Medulla oblongata (tissue), 1 donor: ENCODE measurements at regions not wholly inside any gene's neighbourhood (a gene's known extent, or its start where the extent isn't known, plus 50 kb on each side); places are given as distances from the start of the nearest gene placed in this dataset.

Experiments
- DNase-seq: peaks from one replicate; pipeline ENCODE4 v3.0.0-alpha.2; 2015; ENCODE audit errors: extremely low spot score

DNA sequence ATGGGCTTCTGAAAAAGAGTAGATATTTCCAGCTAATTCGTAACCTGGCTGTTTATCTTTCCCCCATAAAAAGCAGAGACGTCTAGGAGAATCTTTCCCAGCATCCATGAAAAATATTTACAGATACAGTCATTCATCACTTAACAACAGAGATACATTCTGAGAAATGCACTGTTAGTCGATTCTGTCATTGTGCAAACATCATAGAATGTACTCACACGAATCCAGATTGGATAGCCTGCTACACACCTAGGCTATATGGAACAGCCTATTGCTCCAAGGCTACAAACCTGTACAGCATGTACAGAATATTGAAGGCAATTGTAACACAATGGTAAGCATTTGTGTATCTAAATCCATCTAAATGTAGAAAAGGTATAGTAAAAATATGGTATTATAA, 530.2 kb upstream of the NBEA start:
- DNase-seq, result no peak

- no peak for DNase-seq
These were observed 529.8 kb upstream of the NBEA start for GRCh38 chr13:34412295-34412694.

- DNase-seq, result no peak
These were observed 529.2 kb upstream of the NBEA start for GRCh38 chr13:34412817-34413375.

- DNase-seq, result no peak
These were observed 528.4 kb upstream of the NBEA start for GRCh38 chr13:34413538-34414210.

DNA sequence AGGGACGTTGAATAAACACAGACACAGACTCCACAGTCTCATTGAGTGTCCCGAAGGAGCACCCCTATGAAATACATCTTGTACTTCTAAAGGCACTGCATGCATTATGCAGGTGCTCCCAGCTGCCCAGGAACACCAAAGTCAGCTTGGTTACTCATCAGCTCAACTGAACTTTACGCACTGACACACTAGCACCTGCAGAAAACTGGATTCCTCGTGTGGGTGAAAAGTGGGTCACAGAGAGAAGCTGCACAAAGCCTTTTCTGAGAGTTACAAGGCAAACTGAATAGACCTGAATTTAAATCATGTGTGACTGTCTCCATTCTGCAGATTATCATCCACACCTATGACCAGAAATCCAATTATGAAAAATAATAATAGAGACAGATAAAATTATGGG, 527.5 kb upstream of the NBEA start:
- no peak for DNase-seq

- DNase-seq, result peak; percentile 82
These were observed 525.1 kb upstream of the NBEA start for GRCh38 chr13:34416971-34417380.

- no peak for DNase-seq
These were observed 524.2 kb upstream of the NBEA start for GRCh38 chr13:34417896-34418295.

DNA sequence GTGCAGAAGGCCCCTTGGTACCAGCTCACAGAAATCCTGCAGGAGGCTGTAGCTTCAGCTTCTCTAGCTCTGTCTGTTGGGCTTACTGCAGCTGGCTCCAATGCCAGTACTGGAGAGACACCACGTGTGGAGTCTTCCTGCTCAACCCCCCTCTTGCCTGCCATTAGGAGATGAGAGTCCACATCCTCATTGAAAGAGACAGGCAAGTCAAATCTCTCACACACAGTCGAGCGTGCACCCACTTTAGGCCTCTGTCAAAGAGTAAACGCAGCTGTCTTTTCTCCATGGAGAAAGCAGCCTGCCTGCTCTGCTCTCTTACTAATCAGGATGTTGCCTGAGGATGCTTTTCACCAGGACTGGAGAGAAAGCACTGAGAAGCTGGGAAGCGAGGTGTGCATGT, 523.0 kb upstream of the NBEA start:
- DNase-seq, result peak; percentile 10

DNA sequence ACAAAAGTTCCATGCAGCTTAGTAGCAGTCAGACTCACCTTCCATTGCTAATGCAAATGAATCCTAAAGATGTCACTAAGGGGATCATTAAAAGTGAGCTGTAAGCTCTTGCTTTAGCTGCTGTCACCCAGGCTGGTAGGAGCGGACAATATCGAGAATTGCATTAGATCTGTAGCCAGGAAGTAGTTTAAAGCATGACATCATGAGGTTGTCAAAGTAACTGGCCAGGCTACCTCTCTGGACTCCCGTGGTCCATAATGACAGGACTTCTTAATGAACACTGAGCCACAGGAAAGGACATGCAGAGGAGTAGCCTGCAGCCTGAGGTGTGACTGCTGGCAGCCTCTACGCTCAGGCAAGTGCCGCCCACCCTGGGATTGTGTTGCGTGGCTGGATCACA, 522.3 kb upstream of the NBEA start:
- DNase-seq, result no peak

DNA sequence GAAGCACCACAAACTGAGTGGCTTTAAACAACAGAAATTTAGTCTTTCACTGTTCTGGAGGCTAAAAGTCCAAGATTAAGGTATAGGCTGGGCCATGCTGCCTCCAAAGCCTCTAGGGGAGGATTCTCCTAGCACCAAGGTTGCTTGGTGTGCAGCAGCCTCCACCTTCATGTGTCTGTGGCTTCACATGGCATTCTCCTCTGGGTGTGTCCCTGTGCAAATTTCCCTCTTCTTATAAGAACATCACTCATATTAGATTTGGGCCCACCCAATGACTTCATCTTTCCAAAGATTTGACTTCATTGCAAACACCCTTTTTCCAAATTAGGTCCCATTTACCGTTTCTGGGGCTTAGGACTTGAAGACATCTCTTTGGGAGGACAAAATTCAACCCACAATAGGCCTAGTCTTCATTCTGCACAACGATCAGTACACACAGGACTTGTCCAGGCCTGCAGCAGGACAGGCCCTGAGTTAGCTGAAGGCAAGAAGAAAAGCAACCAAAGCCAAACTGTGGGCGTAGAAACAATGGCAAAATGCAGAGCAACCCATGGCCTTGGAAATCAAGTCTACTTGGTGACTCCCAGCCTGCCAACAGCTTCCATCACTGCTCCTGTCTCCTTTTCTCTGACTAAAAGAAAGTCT, 521.2 kb upstream of the NBEA start:
- peak; percentile 46 for DNase-seq

DNA sequence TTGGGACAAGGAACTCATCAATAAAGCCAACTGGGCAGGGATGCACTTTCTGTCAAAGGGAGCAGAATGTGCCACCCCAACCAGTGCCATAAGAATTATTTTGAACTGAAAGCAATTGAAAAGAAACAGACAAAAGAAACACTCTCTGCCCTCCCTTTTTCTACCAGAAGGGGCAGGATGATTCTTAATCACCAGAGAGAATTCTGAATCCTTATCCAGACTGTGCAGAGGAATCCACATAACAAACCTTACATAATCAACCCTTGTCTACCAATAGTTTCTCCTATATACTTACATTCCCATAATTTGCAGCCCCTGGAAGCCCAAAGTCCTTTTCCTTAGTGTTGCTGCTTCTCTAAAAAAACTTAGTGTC, 520.7 kb upstream of the NBEA start:
- no peak for DNase-seq

DNA sequence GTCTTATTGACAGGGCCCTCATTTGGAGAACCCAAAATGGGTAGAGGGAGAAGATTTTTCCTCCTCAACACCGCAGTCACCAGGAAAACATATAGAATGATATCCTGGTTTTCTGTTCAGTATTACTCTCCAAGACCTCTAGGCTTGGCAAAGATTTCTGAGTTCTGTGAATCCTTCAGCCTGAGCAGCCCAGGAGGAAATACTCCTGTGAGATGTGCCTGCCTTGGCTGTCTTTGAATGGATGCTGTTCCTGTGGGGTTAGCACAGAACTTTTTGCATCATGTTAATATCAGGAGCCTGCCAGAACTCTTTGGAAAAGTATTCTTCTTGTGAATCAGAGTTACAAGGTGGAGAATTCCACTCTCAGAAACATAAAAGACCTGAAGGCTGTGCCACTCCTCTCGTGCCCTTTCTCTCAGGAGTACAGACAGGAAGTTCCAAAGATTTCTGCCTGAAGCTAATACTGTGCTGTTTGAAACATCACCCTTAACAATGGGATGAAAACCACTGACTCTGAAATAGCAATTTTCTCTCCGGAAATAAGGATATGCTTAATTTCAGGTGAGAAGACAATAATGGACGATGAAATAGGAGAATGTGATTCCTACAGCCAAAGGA, 520.1 kb upstream of the NBEA start:
- DNase-seq, result no peak

DNA sequence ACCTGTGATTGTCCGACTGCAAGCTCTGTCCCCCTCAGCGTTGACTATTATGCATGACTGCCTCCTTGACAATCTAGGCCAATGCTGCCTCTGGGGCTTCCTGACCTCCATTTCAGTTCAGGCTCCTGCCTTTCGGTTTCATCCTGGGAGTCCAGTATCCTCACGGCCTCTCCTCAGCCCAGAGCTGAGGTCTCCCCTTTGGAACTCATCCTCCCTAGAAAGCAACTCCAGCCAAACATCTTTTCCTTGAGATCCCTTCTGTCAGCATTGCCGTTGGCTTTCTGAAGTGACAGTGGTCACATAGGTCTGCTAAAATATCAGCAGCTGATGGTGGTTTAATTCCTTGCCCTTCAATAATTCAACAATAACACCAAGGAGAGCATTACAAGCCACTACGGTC, 519.1 kb upstream of the NBEA start:
- DNase-seq, result no peak

DNA sequence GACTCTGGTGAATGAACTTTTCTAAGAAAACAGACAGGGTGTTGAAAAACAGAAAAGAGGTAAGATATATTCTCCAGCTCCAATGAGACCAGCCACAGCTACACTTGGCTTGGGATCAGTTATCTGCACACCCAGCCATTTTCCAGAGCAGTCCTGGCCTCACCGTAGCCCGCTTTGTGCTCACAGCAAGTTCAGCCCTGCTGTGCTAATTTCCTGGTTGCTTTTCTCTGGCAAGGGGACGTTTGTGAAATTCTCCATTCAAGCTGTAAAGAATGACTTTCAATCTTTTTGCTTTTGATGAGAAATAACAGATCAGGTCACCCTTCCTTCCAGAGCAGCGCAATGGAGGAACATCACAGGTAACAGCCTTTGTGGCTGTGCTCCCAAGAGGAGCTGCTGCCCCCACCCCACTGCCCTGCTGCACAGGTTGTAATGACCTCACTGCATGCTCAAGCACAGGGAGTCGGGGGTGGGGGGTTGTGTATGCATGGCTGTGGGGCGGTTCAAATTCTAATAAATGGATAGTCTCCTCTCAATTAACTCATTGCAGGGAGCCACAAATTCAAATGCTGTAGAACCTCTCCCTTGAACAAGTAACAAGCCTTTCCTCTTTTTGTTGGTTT, 516.6 kb upstream of the NBEA start:
- DNase-seq, result no peak

- no peak for DNase-seq
These were observed 513.2 kb upstream of the NBEA start for GRCh38 chr13:34428911-34429310.

GRCh38 chr13:34430294-34430693, 511.8 kb upstream of the NBEA start:
- no peak for DNase-seq

DNA sequence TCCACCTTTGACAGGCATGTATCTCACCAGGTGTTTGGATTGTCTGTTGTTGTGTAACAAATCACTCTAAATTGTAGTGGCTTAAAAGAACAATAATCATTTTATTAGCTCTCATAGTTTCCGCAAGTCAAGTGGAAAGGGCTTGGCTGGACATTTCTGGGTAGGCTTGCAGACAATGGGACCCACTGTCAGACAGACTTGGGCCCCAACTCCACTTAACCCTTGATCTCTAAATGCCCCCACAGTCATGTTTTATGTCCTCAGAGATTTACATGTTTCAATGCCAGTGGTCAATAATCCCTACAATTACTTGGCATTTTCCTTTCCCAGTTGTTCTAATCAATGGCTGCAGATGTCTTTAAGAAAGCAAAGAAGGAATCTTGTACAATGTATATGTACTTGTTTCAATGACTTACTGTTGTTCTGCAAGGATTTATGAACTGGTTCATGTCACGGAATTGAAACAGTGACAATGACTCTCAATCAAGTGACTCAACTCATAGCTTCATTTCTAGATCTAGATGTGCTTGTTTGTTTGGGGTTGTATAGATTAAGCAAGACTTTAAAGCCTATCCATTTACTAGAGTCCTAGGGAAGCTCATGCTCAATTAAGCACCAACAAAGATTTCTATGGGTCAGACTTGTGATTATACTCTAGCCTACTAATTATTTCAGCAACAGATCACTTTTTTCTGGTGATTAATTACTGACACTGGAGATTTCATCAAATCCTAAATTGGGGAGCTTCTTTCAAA, 510.1 kb upstream of the NBEA start:
- no peak for DNase-seq

- DNase-seq, result no peak
These were observed 506.7 kb upstream of the NBEA start for GRCh38 chr13:34435338-34435737.

- DNase-seq, result no peak
These were observed 504.2 kb upstream of the NBEA start for GRCh38 chr13:34437873-34438272.

GRCh38 chr13:34452831-34453230, 489.2 kb upstream of the NBEA start:
- DNase-seq, result no peak

DNA sequence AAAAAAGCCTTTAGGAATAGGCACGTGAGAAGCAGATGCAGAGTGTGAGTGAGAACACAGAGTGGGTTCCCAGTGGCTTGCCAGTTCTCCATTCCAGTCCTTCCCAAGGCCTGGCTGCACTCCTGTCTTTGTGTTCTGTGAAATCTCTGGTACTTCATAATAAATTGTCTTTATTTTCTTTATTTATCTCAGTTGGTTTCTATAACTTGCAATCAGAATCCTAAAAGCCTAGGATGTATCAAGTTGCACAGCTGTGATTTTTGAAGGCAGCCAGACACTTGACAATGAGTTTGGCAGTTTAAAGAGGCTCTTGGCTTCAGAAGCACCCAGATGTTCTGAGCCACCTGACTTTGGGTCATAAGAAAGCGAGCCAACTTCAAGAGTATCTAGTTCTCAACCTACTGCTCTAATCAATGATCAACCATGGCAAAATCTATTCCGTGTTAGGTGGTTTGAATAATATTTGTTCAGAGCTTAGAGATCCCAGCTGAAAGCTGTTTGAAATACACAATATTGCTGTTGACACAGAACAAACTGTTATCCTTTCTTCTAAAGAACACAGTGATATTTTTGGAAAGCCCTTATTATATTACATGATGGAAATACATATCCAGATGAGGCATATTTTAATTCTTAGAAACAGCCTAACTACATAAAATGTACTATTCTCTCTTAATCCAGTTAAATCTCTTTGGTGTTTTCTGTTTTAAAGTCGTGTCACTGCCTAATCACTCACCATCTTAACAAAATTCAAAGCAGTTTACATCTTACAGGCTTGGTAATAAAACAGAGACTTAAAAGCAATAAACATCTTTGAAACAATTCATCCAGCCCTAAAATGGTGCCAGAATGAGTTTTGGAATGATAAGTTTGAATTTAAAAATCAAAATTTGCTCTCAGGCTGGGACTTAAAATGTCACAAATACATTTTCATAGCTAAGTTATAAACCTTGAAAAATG, 483.0 kb upstream of the NBEA start:
- no peak for DNase-seq
